ENCODE measurements at regions not wholly inside any gene's neighbourhood (a gene's known extent, or its start where the extent isn't known, plus 50 kb on each side); places are given as distances from the start of the nearest gene placed in this dataset.

DNA sequence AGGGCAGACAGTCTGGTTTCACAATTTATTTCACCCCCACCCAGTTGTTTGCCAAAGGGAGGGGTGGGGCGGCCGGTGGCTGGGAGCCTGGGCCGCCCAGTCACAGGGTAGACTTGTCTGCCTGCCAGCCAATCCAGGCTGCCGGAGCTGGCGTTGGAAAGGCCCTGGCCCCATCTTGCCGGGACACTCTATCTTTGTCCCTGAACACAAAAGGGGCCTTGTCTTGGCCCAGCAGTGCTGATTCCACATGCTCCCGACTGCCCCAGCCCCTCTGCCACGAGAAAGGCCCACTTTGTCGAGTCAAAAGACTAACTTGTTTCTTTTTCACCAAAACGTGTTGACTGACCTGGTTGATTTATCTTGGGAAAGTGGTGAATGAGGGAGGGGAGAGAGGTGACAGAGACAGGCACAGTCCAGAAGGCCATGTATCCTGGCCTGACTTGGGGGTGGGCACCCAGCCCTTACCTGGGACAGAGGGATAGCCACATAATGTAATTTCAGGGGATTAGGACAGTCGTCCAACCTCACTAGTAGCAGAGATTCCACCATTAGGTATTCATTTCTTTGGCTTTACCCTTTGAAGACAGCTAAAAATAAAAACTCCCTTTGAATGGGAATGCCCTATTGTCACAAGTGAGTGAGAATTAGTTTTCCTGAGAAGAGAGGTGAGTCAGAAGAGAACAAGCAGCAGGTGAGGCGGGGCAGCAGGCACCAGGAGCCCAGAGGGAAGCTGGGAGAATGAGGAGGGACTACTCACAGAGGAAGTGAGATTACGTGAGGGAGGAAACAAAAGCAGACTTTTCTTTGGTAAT lies 67.0 kb upstream of the SIRPA start:
- no peak for TF ChIP-seq EZH2phosphoT487 (IDR thresholded peaks at IDR 0.05; ENCODE audit: low read depth)
- no peaks in the 10 kb centered on the region for H3K79me2 ChIP-seq (ENCODE audit: low read length)
- peak overlapping the region; percentile 27; the same call in 1 of the 2 replicates for H3K4me2 ChIP-seq (ENCODE audit: low read length)
- no peak overlapping the region for H3K27ac ChIP-seq (ENCODE audit: low read length)
- H3K4me3 ChIP-seq (ENCODE audit: low read length) = no peak overlapping the region
- peaks cover 14% of the 10 kb centered on the region for H3K27me3 ChIP-seq (ENCODE audit: low read depth, low read length)
- no peaks in the 10 kb centered on the region for H4K20me1 ChIP-seq (ENCODE audit: insufficient read depth, low read length)
- H3K4me1 ChIP-seq (ENCODE audit: low read length) = peaks cover 17% of the 10 kb centered on the region
- H3K9ac ChIP-seq (ENCODE audit: low read length) = no peak overlapping the region
- H2AFZ ChIP-seq (ENCODE audit: low read depth, low read length) = peak overlapping the region; percentile 18; the same call in 1 of the 2 replicates
- H3K36me3 ChIP-seq (replicated peaks; ENCODE audit: low read depth, low read length) = peaks cover 6% of the 10 kb centered on the region
- peaks cover 11% of the 10 kb centered on the region for H3K9me3 ChIP-seq (ENCODE audit: insufficient read depth, low read length)

DNA sequence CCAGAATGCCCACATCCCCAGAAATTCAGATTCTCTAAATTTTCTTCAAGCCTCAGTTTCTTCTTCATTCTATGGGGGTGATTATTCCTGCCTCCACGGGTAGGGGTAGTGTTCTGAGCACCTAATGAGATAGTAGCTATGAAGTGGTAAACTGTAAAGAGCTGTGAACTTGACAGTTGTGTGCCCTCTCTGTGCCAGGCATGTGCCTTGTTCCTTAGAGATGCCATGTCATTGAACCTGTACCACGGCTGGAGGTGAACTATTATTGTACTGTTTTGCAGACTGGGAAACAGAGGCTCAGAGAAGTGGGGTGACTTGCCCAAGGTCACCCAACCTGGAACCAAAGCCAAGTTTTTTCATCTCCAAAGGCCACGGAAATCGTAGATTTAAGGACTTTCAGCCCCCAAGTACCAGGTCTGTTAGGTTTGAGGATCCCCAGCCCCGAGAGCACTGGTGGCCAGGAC lies 67.7 kb upstream of the SIRPA start:
- Histone ChIP-seq H3K27ac (ENCODE audit: low read length) (no peak overlapping the region), H2AFZ (ENCODE audit: low read depth, low read length) (no peak overlapping the region), H3K79me2 (ENCODE audit: low read length) (no peaks in the 10 kb centered on the region), H3K36me3 (replicated peaks; ENCODE audit: low read depth, low read length) (peaks cover 6% of the 10 kb centered on the region), H3K4me3 (ENCODE audit: low read length) (no peak overlapping the region), H3K27me3 (ENCODE audit: low read depth, low read length) (peaks cover 13% of the 10 kb centered on the region), H3K4me2 (ENCODE audit: low read length) (no peak overlapping the region), H4K20me1 (ENCODE audit: insufficient read depth, low read length) (no peaks in the 10 kb centered on the region), H3K9me3 (ENCODE audit: insufficient read depth, low read length) (peaks cover 17% of the 10 kb centered on the region), H3K4me1 (ENCODE audit: low read length) (peaks cover 17% of the 10 kb centered on the region), H3K9ac (ENCODE audit: low read length) (no peak overlapping the region)
- no peak for TF ChIP-seq EZH2phosphoT487 (IDR thresholded peaks at IDR 0.05; ENCODE audit: low read depth)
- TF ChIP-seq, protein P1, sequence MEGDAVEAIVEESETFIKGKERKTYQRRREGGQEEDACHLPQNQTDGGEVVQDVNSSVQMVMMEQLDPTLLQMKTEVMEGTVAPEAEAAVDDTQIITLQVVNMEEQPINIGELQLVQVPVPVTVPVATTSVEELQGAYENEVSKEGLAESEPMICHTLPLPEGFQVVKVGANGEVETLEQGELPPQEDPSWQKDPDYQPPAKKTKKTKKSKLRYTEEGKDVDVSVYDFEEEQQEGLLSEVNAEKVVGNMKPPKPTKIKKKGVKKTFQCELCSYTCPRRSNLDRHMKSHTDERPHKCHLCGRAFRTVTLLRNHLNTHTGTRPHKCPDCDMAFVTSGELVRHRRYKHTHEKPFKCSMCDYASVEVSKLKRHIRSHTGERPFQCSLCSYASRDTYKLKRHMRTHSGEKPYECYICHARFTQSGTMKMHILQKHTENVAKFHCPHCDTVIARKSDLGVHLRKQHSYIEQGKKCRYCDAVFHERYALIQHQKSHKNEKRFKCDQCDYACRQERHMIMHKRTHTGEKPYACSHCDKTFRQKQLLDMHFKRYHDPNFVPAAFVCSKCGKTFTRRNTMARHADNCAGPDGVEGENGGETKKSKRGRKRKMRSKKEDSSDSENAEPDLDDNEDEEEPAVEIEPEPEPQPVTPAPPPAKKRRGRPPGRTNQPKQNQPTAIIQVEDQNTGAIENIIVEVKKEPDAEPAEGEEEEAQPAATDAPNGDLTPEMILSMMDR (IDR thresholded peaks at IDR 0.05; ENCODE audit: low read depth, low read length) = no peak

DNA sequence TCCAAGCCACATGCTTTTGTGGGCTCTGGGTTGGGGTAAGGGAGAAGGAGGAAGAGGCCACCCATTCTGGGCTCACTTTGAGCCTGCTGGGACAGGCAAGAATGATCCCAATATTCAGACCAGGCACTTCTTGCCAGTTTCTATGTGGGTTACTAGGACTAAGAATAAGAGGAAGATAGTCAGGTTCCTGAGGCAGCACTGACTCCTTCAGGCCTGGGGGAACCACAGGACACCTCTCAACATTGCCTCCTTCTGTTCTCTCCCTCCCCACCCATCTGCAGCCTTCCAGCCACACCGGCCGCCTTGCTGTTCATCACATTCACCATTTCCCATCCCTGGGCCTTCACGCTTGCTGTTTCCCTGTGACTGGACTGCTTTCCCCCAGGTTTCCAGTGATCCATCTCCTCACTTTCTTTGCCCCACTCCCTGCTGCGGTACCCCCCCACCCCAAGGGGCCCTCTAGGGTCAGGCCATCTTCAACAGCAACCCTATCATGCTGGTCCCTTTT lies 69.2 kb upstream of the SIRPA start:
- no peak overlapping the region for H2AFZ ChIP-seq (ENCODE audit: low read depth, low read length)
- H3K27me3 ChIP-seq (ENCODE audit: low read depth, low read length) = 0 out of 2 replicates have a peak, but pooled peaks cover 2% of the 10 kb centered on the region
- H3K4me2 ChIP-seq (ENCODE audit: low read length) = no peak overlapping the region
- no peak for TF ChIP-seq EZH2phosphoT487 (IDR thresholded peaks at IDR 0.05; ENCODE audit: low read depth)
- H3K27ac ChIP-seq (ENCODE audit: low read length) = no peak overlapping the region
- H3K9ac ChIP-seq (ENCODE audit: low read length) = no peak overlapping the region
- peaks cover 17% of the 10 kb centered on the region for H3K36me3 ChIP-seq (replicated peaks; ENCODE audit: low read depth, low read length)
- peaks cover 32% of the 10 kb centered on the region for H3K9me3 ChIP-seq (ENCODE audit: insufficient read depth, low read length)
- no peaks in the 10 kb centered on the region for H3K79me2 ChIP-seq (ENCODE audit: low read length)
- H4K20me1 ChIP-seq (ENCODE audit: insufficient read depth, low read length) = no peaks in the 10 kb centered on the region
- H3K4me3 ChIP-seq (ENCODE audit: low read length) = no peak overlapping the region
- H3K4me1 ChIP-seq (ENCODE audit: low read length) = peaks cover 13% of the 10 kb centered on the region

DNA sequence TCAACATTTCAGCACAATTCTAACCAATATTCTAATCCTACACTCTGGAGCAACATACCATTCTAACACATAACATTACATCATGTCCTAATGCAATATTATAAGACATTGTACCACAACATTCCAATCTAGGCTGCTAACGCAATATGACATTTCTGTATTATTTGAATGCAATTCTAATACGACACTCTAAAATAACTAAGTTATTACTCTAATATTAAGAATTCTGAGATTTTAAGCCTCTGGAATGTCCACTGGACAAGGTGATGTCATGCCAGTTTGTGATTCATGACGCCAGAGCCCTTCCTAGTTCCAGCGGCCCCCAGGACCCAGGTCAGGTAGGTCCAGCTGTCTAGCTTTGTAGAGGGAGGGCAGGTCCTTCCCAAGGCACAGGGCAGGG lies 69.7 kb upstream of the SIRPA start:
- H3K4me3 ChIP-seq (ENCODE audit: low read length) = no peak overlapping the region
- peaks cover 11% of the 10 kb centered on the region for H3K4me1 ChIP-seq (ENCODE audit: low read length)
- peaks cover 37% of the 10 kb centered on the region for H3K9me3 ChIP-seq (ENCODE audit: insufficient read depth, low read length)
- no peak overlapping the region for H2AFZ ChIP-seq (ENCODE audit: low read depth, low read length)
- TF ChIP-seq EZH2phosphoT487 (IDR thresholded peaks at IDR 0.05; ENCODE audit: low read depth) = no peak
- TF ChIP-seq, protein P1 (IDR thresholded peaks at IDR 0.05; ENCODE audit: low read depth, low read length) = no peak
- no peak overlapping the region for H3K9ac ChIP-seq (ENCODE audit: low read length)
- no peak overlapping the region for H3K4me2 ChIP-seq (ENCODE audit: low read length)
- 0 out of 2 replicates have a peak, but pooled peaks cover 2% of the 10 kb centered on the region for H3K27me3 ChIP-seq (ENCODE audit: low read depth, low read length)
- no peaks in the 10 kb centered on the region for H4K20me1 ChIP-seq (ENCODE audit: insufficient read depth, low read length)
- no peaks in the 10 kb centered on the region for H3K79me2 ChIP-seq (ENCODE audit: low read length)
- peaks cover 18% of the 10 kb centered on the region for H3K36me3 ChIP-seq (replicated peaks; ENCODE audit: low read depth, low read length)
- no peak overlapping the region for H3K27ac ChIP-seq (ENCODE audit: low read length)

DNA sequence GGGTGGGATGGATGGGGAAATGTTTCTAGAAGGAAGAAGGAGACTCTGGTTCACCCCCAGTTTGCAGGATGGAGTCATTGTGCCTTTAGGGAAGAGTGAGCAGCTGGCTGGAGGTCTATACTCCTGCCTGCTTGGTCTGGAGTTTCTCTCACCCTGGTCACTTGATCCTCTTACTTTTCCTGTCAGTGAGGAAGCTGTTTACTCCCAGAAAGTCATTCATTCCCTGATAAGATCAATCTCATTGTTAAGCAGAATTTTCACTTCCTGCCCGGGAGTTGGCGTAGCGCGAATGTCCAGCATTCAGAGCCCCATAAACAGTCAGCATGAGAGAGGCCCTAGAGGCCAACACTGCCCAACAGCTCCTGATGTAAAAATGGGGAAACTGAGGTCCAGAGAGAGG lies 70.4 kb upstream of the SIRPA start:
- H3K36me3 ChIP-seq (replicated peaks; ENCODE audit: low read depth, low read length) = peaks cover 21% of the 10 kb centered on the region
- no peaks in the 10 kb centered on the region for H4K20me1 ChIP-seq (ENCODE audit: insufficient read depth, low read length)
- no peak overlapping the region for H3K27ac ChIP-seq (ENCODE audit: low read length)

More for the DNA sequence above, 70.4 kb upstream of the SIRPA start:
- H3K79me2 ChIP-seq (ENCODE audit: low read length) = no peaks in the 10 kb centered on the region
- peaks cover 41% of the 10 kb centered on the region for H3K9me3 ChIP-seq (ENCODE audit: insufficient read depth, low read length)
- H3K4me2 ChIP-seq (ENCODE audit: low read length) = no peak overlapping the region
- H3K9ac ChIP-seq (ENCODE audit: low read length) = no peak overlapping the region
- TF ChIP-seq EZH2phosphoT487 (IDR thresholded peaks at IDR 0.05; ENCODE audit: low read depth) = no peak
- TF ChIP-seq, protein P1 (IDR thresholded peaks at IDR 0.05; ENCODE audit: low read depth, low read length) = no peak
- H3K4me3 ChIP-seq (ENCODE audit: low read length) = no peak overlapping the region
- H3K4me1 ChIP-seq (ENCODE audit: low read length) = peaks cover 18% of the 10 kb centered on the region
- 0 out of 2 replicates have a peak, but pooled peaks cover 4% of the 10 kb centered on the region for H3K27me3 ChIP-seq (ENCODE audit: low read depth, low read length)
- no peak overlapping the region for H2AFZ ChIP-seq (ENCODE audit: low read depth, low read length)
